HG02981 (cell line): ENCODE measurements at regions not wholly inside any gene's neighbourhood (a gene's known extent, or its start where the extent isn't known, plus 50 kb on each side); places are given as distances from the start of the nearest gene placed in this dataset.

Experiments
- ATAC-seq: cut with Tn5 transposase; IDR thresholded peaks from one replicate; pipeline ENCODE4 v1.9.1; 2021; ENCODE audit warnings: mild to moderate bottlenecking, moderate library complexity; ENCODE audit not compliant: unreplicated experiment

DNA sequence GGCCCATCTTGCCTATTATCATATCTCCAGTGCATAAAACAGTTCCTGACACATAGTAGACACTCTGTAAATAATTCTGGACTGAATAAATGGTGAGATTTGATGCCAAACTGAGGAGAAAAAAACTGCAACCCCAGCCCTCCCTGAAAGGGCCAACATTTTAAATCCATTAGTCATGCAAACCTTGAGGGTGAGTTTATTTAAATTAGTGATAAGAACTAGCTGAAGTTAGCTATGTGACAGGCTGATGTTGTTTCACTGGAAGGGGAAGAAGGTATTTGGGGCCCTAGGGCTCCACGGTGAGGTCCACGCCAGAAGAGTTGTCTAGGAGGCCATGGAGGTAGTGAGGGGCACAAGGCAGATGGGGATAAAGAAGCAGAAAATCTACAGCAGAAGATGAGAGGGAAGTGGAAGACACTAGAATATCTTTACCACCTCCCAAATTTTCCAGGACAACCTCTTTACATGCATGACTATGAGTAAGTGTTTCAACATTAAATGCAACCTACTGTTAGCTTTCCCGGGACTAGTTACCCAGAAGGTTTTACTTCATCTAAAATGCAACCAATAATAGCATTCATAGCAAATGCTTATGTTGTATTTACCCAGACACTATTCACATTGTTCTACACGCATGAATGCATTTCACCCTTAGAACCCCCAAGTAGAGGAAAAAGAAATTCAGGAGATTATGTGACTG is 183.2 kb upstream of the LYZL1 start:
- ATAC-seq = no peak

DNA sequence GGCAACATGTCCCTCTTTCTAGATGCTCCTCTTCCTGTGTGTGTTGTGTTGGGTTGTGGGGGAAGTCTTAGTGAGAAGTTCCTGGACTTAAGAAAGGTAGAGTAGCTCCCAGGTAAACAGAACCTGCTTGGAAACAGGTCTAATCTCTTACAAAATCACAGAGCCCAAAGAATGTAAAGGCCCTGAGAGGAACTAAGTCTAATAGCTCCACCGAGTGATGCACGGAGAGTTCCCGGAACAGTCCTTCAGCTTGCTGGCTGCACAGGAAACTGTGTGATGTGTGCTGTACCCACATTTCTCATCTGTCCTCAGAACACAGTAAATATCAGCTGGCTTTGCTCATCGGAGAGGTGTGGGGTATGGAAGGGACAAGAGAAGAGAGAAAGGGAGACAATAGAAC is 182.6 kb upstream of the LYZL1 start:
- no peak for ATAC-seq

DNA sequence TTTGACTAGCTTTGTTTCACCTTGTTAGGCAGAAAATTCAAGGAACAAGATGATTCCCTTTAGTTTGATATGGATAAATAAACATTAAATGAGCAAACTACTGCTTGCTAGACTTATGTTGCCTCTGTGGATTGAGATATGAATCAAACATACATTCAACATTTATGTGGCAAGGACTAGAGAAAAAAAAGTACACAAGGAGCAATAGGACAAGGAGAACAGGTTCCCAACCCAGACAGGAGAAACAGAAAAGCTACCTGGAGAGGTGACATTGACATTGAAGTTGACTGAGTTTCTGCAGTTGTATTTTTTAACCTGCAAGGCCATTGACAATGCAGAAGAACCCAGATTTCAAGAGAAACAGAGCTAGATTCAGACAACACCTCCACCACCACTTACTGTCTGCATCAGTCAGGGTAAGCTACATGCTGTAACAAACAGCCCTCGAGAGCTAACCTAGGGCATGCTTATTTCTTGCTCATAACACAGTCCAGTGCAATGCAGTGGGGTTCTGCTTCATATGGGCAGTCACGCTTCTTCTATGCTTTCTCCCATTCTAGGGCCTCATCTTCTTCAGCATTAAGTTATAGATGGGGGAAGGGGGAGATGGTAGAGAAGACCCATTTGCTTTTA is 180.9 kb upstream of the LYZL1 start:
- ATAC-seq = no peak

DNA sequence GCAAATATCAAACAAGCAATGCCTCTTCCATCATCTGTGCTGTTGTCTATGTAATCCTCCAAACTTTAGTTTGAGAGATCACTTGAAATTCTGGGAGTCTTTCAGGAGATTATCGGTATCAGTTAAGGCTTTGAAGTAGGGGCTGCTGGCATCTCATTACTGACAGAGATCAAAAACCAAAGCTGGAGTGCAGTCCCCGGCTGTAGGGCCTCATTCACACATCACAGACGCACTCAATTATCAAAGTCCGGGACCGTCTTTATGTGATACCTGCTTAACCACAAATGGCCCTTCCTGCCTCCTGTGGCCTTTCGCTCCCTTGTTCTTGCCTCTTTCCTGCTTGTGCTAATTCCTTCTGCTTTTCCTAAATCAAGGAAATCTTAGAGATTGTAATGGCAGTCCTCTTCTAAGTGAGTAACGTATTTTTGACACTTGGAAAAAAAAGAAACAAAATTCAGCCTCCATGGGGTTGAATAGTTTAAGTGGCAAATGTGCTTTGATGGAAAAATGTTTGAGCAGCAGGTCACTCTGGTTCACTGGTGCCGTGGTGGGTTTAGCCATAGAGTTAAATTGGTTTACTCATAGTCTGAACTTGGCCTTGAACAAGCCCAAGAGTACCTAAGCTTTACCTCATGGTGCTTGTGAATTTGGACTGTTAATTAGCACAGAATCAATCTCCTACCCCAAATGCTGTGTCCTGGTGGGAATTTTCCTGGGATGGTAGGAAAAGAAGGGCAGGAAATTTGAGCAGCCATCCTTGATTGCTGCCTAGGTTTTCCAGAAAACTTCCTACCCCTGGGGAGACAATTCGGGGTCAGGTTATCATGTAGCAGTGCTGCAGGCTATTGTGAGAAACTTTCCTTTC is 178.9 kb upstream of the LYZL1 start:
- ATAC-seq = no peak

DNA sequence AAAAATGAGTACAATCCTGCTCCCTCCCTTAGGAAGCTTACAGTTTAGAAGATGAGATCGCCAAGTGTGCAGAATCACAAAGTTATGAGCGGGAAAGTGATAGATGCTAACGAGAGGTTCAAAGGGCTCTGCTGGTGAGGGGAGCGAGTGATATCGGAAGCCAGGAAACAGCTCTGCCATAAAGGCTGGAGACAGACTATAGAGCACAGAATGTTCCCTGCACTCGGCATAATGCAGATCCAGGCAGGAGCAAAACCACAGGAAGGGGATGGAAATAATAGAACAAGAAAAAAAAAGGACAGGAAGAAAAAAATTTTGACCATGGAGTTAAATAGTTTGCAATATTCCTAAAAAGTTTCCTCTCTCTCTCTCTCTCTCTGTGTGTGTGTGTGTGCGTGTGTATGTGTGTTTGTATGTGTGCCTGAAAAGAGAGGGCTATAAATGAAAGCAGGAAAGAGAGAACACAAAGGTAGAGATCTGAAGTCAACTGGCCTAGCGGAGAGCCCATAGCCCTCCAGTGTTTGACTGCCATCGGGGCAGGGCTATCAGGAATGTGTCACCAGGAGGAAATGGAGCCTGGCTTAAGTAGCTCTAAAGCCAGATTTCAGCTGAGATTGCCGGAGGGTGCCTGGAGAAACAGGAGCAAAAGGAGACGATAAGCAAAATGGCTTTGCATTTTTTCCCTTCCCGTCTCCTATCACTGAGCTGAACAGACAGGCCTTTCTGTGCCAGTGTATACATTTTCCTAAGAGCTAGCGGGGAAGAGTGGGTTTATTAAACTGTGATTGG is 175.8 kb upstream of the LYZL1 start:
- ATAC-seq = no peak

DNA sequence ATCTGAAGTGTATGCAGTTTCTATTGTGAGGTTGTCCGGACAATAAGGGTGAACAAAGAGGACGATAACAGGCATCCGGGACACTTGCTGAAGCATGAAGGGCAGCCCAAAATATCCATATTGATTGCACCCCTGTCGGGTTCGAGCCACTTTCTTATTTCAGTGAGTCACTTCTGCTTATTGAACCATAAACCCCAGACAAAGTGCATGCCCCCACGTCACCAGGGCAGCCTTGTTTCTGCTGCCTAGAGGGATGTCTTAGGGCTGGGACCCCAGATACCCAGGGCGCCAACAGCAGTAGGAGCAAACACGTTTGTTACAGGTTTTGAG is 175.3 kb upstream of the LYZL1 start:
- ATAC-seq = no peak

DNA sequence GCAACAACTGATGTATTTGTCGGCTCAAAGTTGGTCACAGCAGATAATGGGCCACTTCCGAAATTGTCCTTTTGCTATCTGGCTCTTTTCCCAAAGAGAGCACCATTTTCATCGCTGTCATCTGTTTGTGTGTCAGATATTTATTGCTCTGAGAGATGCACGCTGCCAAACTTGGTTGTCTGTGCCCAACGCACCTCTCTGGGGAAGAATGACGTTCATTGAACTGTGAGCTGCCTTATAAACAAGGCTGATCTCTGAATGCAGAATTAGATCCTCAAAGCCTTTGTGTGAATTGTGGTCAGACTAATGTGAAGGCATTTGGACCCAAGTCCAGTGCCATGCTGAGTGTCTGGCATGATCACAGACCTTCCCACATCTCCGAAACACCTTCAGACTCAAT is 174.7 kb upstream of the LYZL1 start:
- no peak for ATAC-seq

DNA sequence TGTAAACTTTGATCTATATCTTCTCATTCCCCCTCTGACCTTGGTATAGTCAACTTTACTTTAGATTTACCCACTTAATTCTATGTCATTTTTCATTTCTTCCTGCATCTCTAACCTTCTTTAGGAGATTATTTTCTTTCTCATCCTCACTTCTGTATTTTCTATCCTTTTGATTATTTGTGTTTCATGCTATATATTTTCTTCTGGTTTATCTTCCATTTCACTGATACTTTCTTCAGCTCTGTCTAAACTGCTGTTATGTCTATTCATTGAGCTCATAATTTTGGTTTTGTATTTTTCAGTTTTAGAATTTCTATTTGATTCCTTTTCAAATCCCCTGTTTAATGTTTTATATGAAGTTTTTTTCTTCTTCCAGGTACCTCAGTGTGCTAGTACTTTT is 171.1 kb upstream of the LYZL1 start:
- ATAC-seq = no peak

DNA sequence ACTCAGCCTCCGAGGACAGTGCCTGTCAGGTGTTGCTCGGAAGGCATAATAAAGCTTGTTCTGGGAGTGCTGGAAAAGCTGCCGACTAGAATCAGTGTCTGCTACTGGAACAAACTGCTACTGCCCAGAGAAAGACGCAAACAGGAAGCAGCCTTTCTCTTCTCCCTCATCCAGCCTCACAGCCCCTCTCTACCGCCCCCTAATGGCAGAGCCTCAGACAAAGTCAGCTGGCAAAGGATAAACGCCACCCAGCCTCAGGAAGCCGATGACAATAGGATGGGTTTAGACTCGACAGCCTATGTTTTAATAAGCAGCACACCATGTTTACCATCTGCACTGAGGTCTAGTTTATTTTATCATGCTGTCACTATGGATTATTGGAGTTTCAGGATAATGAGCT is 169.5 kb upstream of the LYZL1 start:
- no peak for ATAC-seq

DNA sequence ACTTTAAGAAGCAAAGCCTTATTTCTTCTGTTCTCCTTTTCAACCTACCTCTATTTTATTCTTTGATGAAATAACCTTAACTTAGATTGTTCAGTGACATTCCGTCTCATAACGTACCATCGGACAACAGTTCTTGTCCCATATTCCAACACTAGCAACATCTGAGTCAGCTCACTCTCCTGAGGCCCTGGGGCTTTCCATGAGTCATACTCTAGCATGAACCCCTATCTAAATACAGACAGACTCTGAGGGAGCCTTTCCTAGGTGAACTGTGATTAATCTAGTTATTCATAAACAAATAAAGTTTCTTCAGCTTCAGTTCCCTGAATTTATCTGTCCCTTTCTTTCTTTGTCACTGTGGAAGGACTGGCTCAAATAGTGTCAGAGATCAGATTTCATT is 168.7 kb upstream of the LYZL1 start:
- no peak for ATAC-seq

DNA sequence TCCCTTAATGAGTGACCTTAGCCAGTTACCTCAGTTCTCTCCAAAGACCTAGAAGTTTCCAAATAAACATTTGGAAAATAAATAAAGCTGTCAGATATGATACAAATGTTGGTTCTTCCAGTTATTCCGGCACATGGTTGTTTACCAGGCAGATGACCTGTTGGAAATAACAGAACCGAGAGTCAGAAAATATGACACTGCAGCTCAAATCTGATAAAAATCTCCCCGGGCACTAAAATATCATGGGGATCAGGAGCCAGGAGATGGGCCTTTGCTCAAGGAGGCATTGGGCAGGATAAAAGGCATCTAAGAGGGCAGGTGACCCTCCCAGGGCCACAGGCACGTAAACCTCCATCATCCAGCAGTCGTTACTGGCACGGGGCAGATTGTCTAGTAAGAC is 164.0 kb upstream of the LYZL1 start:
- ATAC-seq = no peak

DNA sequence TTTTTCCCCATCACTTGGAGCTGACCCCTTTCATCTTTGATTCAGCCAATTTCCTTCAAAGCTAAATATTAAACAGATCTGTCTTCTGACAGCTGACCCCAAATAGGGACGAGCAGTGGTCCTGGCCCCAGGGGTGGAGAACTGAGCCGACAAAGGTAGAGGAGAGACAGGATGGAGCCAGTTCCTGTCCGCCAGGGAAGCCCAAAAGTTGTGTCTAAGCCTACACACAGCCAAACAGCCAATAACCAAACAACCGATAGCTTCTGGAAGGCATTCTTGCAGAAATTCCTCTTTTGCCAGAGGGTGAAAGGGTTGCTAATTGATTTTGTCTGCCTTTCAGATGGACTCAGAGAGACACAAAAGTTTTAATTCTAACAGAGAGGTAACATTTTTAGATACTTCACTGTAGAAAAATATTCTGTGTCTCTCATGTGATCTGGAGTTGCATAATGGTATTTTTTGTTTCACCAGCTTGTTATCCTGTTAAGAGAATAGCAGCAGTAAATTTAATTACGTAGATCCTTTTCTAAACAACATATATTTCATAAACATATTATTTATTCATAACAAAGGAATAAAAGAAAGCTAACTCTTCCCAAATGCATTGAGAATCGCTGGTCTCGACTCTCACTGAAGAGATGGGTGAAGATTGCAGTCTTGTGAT is 161.7 kb upstream of the LYZL1 start:
- ATAC-seq = no peak

DNA sequence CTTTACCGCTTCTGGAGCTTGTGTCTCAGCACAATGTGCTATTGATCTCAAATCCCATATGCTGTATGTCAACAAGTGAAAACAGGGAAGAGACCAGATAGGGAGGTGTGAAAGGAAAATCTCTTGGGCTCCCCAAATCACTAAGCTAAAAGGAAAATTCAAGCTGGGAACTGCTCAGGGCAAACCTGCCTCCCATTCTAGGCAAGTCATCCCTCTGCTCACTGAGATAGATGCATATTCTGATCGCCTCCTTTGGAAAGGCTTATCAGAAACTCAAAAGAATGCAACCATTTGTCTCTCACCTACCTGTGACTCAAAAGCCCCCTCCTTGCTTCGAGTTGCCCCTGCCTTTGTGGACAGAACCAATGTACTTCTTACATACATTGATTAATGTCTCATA is 161.1 kb upstream of the LYZL1 start:
- no peak for ATAC-seq

DNA sequence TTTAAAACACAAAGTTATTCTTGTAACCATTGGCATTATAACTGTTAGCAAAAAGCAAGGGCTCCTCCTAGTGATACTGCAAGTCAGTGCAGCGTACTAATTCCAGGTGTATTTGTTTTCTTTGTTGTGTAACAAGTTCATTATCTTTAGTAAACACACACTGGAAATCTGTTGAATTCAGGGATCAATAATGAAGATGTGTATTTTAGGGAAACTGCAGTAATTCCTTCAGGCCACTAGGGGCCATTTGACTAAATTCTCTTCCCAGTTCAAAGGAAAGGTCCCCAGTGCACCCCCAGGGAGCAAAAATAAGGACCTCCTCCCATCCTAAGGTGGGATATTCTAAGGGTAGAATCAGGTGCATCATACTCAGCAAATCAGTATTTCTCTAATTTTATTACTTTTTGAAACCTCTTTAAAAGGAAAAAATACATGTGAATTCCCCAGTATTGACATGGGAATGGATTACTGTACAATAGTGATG is 158.6 kb upstream of the LYZL1 start:
- no peak for ATAC-seq

DNA sequence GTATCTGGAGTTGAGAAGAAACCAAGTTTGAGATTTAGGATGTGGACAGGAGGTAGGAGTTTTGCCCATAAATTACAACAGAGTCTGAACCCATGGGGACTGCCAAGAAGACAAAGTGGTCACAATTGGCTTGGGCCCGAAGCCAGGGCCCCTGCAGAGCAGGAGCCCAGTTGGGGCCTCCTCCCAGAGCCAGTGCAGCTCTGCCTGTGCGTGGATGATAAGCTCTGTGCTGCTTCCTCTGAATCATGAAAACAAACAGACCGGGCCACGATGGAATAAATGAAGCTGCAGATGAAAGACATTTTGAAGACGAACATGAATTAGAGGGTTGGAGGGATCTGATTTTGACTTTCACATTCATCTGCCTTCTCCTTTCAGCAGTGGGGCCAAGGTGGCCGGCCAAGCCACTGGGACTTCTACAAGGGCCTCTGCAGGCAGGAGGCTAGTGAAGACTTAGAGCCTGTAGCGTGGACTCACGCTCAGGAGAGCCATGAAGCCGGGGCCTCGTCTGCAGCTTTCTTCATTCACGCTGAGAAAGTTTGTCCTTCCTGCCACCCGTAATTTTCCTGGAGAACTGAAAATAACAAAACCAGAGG is 156.8 kb upstream of the LYZL1 start:
- ATAC-seq = no peak

DNA sequence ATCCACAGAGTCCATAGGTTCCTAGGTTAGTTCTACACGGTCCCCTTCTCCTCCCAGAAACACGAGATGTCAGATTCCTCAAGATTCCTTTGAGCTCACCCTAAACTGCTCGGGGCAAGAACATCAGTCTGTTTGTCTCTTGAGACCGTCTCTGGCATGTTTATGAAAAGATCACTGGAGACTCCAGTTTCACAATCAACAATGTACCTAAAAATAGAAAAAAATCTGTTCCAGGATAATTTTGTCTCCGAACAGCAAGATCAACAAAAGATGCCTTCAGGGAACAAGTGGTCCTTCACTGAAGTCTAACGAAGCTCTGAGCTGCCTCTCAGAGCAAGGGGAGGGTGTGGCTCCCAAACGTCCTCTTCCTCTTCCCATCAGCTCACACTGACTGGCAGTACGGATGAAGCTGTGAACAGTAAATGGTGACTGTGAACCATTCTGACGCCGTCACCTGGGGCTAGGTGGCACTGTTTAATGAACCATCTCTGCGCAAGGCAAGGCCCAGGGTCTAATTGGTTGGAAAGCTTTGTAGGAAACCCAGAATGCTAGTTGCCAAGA is 156.2 kb upstream of the LYZL1 start:
- no peak for ATAC-seq

DNA sequence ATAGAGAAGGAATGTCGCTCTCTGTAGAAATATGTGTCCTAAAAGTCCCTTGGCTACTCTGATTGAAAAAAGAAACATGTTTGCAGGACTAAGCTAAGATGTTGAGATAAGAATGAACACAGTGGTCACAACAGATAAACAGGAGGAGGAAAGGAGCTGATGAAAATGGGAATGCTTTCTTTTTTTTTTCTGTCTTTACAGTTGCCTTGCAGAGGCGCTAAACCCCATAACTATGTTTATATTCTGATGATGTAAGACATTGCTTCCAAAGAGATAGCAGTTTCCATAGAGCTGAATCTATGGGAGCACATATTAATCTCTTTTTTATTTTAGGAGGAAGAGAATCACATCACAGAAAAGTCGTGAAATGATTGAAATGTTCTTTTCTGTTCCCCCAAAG is 153.5 kb upstream of the LYZL1 start:
- no peak for ATAC-seq

DNA sequence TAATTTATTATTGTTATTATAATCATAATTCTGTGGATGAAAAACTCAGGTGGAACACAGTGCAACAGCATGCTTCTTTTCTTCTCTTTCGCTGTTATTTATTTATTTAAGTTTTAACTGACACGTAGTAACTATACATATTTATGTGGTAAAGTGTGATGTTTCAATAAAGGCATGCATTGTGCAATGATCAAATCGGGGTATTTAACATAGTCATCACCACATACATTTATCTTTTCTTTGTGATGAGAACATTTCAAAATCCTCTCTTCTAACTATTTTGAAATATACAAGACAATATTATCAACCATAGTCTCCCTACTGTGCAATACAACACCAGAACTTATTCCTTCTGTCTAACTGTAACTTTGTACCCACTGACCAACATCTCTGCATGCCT is 152.5 kb upstream of the LYZL1 start:
- no peak for ATAC-seq

DNA sequence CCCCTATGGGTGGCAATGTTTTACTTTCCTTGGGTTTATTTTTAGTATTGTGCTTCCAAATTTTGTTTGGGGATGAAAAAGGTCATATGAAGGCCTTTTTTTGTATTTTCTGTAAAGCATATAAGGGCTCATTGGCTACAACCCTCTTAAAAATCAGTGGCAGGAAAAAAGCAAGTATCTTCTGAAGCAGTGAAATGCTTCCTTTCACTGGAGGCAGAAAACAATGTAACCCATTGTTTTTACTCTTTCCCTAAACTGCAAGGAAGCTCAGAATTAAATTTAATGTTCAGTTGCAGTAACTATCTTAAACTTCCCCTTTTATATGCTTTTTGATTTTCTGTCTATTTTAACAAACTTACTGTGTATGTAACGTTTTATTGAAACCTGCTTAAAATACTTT is 148.7 kb upstream of the LYZL1 start:
- no peak for ATAC-seq

DNA sequence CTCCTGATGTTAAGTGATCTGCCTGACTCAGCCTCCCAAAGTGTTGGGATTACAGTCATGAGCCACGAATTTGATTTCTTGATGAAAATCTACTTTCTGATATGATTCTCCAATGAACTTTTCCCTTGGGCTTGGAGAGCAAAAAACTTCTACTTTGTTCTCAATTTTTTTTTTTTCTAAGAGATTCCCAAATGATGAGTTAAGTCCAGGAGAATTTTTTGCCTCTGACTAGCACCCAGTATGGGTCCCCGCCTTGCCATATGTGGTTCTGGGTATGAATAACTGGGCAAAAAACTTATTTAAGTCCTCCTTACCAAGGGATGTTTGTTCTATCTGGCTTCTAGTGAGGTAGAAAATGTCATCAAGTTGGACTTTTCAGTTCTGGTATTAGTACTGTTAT is 147.9 kb upstream of the LYZL1 start:
- ATAC-seq = no peak
